Fibroblast of lung (primary cell): ENCODE measurements at regions not wholly inside any gene's neighbourhood (a gene's known extent, or its start where the extent isn't known, plus 50 kb on each side); places are given as distances from the start of the nearest gene placed in this dataset.
"Not testable (repeated sequence)": the region's sequence is repeated elsewhere in the genome, so short reads cannot be mapped to it uniquely, and the experiment has no call there.

Source experiments
- EZH2 ChIP-seq: IDR thresholded peaks from 2 replicates; pipeline ENCODE4 v1.5.1; 2012; ENCODE audit warnings: low read length, control low read depth, mild to moderate bottlenecking; ENCODE audit errors: missing control alignments
- TF ChIP-seq, protein P1 (sequence below), 2 donors: IDR thresholded peaks in 1 of 2; conservative IDR thresholded peaks in 1 of 2; 1 replicate in 1 of 2; 2 replicates in 1 of 2; pipeline ENCODE4 v1.5.1; 2011 to 2012; ENCODE audit warnings: low read length in 2 of 2, control low read depth in 1 of 2, inconsistent platforms in 1 of 2, low read depth in 1 of 2, mild to moderate bottlenecking in 1 of 2

DNA sequence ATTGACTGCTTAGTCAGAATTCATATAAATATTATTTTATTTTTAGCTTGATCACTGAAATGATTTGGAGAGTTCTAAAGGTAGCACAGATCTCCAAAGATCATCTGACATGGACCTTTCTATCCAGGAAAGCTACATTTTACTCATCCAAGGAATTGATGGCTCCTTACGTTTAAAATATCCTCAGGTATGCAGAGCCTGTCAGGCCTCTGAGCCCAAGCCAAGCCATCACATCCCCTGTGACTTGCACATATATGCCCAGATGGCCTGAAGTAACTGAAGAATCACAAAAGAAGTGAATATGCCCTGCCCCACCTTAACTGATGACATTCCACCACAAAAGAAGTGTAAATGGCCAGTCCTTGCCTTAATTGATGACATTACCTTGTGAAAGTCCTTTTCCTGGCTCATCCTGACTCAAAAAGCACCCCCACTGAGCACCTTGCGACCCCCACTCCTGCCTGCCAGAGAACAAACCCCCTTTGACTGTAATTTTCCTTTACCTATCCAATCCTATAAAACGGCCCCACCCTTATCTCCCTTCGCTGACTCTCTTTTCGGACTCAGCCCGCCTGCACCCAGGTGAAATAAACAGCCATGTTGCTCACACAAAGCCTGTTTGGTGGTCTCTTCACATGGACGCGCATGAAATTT lies 411.6 kb upstream of the RORB start:
- TF ChIP-seq, protein P1, sequence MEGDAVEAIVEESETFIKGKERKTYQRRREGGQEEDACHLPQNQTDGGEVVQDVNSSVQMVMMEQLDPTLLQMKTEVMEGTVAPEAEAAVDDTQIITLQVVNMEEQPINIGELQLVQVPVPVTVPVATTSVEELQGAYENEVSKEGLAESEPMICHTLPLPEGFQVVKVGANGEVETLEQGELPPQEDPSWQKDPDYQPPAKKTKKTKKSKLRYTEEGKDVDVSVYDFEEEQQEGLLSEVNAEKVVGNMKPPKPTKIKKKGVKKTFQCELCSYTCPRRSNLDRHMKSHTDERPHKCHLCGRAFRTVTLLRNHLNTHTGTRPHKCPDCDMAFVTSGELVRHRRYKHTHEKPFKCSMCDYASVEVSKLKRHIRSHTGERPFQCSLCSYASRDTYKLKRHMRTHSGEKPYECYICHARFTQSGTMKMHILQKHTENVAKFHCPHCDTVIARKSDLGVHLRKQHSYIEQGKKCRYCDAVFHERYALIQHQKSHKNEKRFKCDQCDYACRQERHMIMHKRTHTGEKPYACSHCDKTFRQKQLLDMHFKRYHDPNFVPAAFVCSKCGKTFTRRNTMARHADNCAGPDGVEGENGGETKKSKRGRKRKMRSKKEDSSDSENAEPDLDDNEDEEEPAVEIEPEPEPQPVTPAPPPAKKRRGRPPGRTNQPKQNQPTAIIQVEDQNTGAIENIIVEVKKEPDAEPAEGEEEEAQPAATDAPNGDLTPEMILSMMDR (conservative IDR thresholded peaks at IDR 0.05 in 1 of 2, IDR thresholded peaks at IDR 0.05 in 1 of 2; ENCODE audit: low read depth in 1 of 2, low read length in 2 of 2), result not testable (repeated sequence)
- not testable (repeated sequence) for TF ChIP-seq EZH2
